ENCODE measurements at regions not wholly inside any gene's neighbourhood (a gene's known extent, or its start where the extent isn't known, plus 50 kb on each side); places are given as distances from the start of the nearest gene placed in this dataset.

DNA sequence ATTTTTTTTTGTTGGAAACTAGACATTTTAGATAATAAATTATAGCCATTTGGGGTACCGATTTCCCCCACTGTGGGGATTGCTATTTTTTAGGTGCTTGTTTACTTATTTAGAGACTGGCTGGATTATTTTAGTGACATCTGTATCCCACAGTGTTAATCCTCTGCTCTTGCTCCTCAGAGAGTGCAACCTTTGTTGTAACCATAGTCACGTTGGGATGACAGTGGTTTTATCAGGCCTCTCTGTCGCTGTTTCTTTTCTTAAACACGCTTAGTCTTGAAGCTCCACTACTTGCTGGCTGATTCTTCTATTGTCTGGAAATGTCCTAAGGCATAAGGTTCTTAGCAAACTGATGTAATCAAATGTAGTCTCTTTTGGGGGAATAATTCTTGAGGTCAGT, 451.6 kb upstream of the SEMA6D start:
- Histone ChIP-seq H4K91ac (ENCODE audit: low read length) (no peak overlapping the region), H3K79me1 (replicated peaks; ENCODE audit: low read length, poor library complexity, severe bottlenecking) (no peaks in the 10 kb centered on the region), H3K4me3 (ENCODE audit: insufficient read depth in 1 of 2, low read depth in 1 of 2, low read length in 2 of 2) (no peak overlapping the region), H2AFZ (ENCODE audit: low read depth, low read length) (no peak overlapping the region), H2BK15ac (ENCODE audit: low read depth, poor library complexity, severe bottlenecking) (no peak overlapping the region), H3K9me3 (ENCODE audit: control insufficient read depth, low read length) (peaks cover 3% of the 10 kb centered on the region), H3K27ac (ENCODE audit: low read length, poor library complexity, severe bottlenecking) (no peak overlapping the region), H2BK5ac (ENCODE audit: low read depth, low read length, poor library complexity, severe bottlenecking) (no peak overlapping the region), H2BK120ac (ENCODE audit: low read depth, low read length) (no peak overlapping the region), H2AK5ac (ENCODE audit: low read length, severe bottlenecking) (no peak overlapping the region), H3K4me1 (ENCODE audit: control insufficient read depth, insufficient read depth, low read depth, low read length) (no peaks in the 10 kb centered on the region), H3K23ac (ENCODE audit: low read length in 2 of 2) (no peak overlapping the region), H3K18ac (ENCODE audit: low read depth in 1 of 2, low read length in 2 of 2) (no peak overlapping the region), H2BK12ac (ENCODE audit: low read length in 2 of 2) (no peak overlapping the region), H3K27me3 (ENCODE audit: control insufficient read depth in 1 of 2, insufficient read depth in 1 of 2, low read length in 2 of 2) (no peaks in the 10 kb centered on the region), H4K8ac (ENCODE audit: low read length) (no peak overlapping the region), H3K36me3 (ENCODE audit: control insufficient read depth in 1 of 2, insufficient read depth in 2 of 2, low read depth in 1 of 2, low read length in 2 of 2) (no peaks in the 10 kb centered on the region), H3K9ac (ENCODE audit: low read length) (no peak overlapping the region), H3K14ac (ENCODE audit: low read length in 2 of 2) (no peak overlapping the region), H3K4ac (ENCODE audit: low read depth in 1 of 2, low read length in 2 of 2) (no peak overlapping the region), H3K4me2 (ENCODE audit: low read length, poor library complexity, severe bottlenecking) (no peak overlapping the region)
- 82% methylated on average over 4 of the region's 4 CpGs for WGBS
- no peak for DNase-seq

GRCh38 chr15:47266566-47266965, 450.7 kb upstream of the SEMA6D start:
- DNase-seq: no peak
- Histone ChIP-seq H2BK15ac (ENCODE audit: low read depth, poor library complexity, severe bottlenecking) (no peak overlapping the region), H3K4me1 (ENCODE audit: control insufficient read depth, insufficient read depth, low read depth, low read length) (no peaks in the 10 kb centered on the region), H3K27me3 (ENCODE audit: control insufficient read depth in 1 of 2, insufficient read depth in 1 of 2, low read length in 2 of 2) (no peaks in the 10 kb centered on the region), H2BK5ac (ENCODE audit: low read depth, low read length, poor library complexity, severe bottlenecking) (no peak overlapping the region), H3K14ac (ENCODE audit: low read length in 2 of 2) (no peak overlapping the region), H3K4me2 (ENCODE audit: low read length, poor library complexity, severe bottlenecking) (no peak overlapping the region), H3K4ac (ENCODE audit: low read depth in 1 of 2, low read length in 2 of 2) (no peak overlapping the region), H3K27ac (ENCODE audit: low read length, poor library complexity, severe bottlenecking) (no peak overlapping the region), H4K91ac (ENCODE audit: low read length) (no peak overlapping the region), H2BK120ac (ENCODE audit: low read depth, low read length) (no peak overlapping the region), H2AK5ac (ENCODE audit: low read length, severe bottlenecking) (no peak overlapping the region), H3K4me3 (ENCODE audit: insufficient read depth in 1 of 2, low read depth in 1 of 2, low read length in 2 of 2) (no peak overlapping the region), H2AFZ (ENCODE audit: low read depth, low read length) (no peak overlapping the region), H3K9me3 (ENCODE audit: control insufficient read depth, low read length) (peaks cover 3% of the 10 kb centered on the region), H3K79me1 (replicated peaks; ENCODE audit: low read length, poor library complexity, severe bottlenecking) (no peaks in the 10 kb centered on the region), H3K23ac (ENCODE audit: low read length in 2 of 2) (no peak overlapping the region), H3K18ac (ENCODE audit: low read depth in 1 of 2, low read length in 2 of 2) (no peak overlapping the region), H3K9ac (ENCODE audit: low read length) (no peak overlapping the region), H2BK12ac (ENCODE audit: low read length in 2 of 2) (no peak overlapping the region), H3K36me3 (ENCODE audit: control insufficient read depth in 1 of 2, insufficient read depth in 2 of 2, low read depth in 1 of 2, low read length in 2 of 2) (no peaks in the 10 kb centered on the region), H4K8ac (ENCODE audit: low read length) (no peak overlapping the region)
- no CpG with 5 or more reads among the region's 1 CpG for WGBS

DNA sequence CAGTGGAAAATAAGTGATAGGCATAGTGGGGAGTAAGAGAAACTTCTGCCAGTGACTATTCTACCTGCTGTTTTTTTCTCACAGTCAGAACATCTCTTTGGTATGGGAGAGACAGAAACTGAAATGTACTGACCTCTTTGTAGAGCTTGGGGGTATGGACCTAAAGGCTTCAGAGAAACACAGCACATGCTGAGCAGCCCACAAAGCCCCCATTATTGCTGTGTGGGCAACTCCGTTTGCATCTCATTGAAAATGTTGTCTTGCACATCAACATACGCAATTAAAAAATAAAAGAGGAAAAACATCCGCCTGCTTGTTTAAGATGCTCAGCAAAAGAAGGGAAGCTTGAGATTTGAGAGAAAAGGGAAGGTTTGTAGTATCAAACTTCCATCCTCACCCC, 443.4 kb upstream of the SEMA6D start:
- Histone ChIP-seq H2AFZ (ENCODE audit: low read depth, low read length) (no peak overlapping the region), H3K9ac (ENCODE audit: low read length) (no peak overlapping the region), H3K4me3 (ENCODE audit: insufficient read depth in 1 of 2, low read depth in 1 of 2, low read length in 2 of 2) (no peak overlapping the region), H3K4me2 (ENCODE audit: low read length, poor library complexity, severe bottlenecking) (no peak overlapping the region), H3K27me3 (ENCODE audit: control insufficient read depth in 1 of 2, insufficient read depth in 1 of 2, low read length in 2 of 2) (no peaks in the 10 kb centered on the region), H3K4me1 (ENCODE audit: control insufficient read depth, insufficient read depth, low read depth, low read length) (no peaks in the 10 kb centered on the region), H4K8ac (ENCODE audit: low read length) (no peak overlapping the region), H2BK120ac (ENCODE audit: low read depth, low read length) (no peak overlapping the region), H3K9me3 (ENCODE audit: control insufficient read depth, low read length) (peaks cover 12% of the 10 kb centered on the region), H2BK15ac (ENCODE audit: low read depth, poor library complexity, severe bottlenecking) (no peak overlapping the region), H3K23ac (ENCODE audit: low read length in 2 of 2) (no peak overlapping the region), H3K4ac (ENCODE audit: low read depth in 1 of 2, low read length in 2 of 2) (no peak overlapping the region), H2BK5ac (ENCODE audit: low read depth, low read length, poor library complexity, severe bottlenecking) (no peak overlapping the region), H3K18ac (ENCODE audit: low read depth in 1 of 2, low read length in 2 of 2) (no peak overlapping the region), H3K27ac (ENCODE audit: low read length, poor library complexity, severe bottlenecking) (no peak overlapping the region), H3K79me1 (replicated peaks; ENCODE audit: low read length, poor library complexity, severe bottlenecking) (no peaks in the 10 kb centered on the region), H4K91ac (ENCODE audit: low read length) (no peak overlapping the region), H3K14ac (ENCODE audit: low read length in 2 of 2) (no peak overlapping the region), H2AK5ac (ENCODE audit: low read length, severe bottlenecking) (no peak overlapping the region), H3K36me3 (ENCODE audit: control insufficient read depth in 1 of 2, insufficient read depth in 2 of 2, low read depth in 1 of 2, low read length in 2 of 2) (no peaks in the 10 kb centered on the region), H2BK12ac (ENCODE audit: low read length in 2 of 2) (no peak overlapping the region)
- DNase-seq: no peak
- WGBS: 96% methylated on average over 3 of the region's 3 CpGs

DNA sequence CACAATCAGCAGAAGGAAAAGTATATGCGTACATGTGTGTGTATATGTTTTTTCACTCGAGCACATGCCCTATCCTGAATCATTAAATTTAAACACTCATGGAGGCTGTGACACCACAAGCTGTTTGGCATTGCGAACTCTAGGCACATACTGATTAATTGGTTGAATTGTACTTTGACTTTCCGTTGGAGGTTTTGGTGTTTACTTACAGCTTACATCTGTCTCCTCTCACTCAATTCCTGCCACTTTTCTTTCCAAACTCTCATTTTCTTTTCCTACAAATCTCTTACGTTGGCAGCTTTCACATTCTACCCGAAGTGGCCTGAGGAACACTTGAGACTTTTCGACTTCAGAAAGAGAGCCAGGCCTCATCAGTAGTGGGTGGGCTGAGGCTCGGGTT, 434.1 kb upstream of the SEMA6D start:
- no peak overlapping the region for H3K18ac ChIP-seq (ENCODE audit: low read depth in 1 of 2, low read length in 2 of 2)
- H2AK5ac ChIP-seq (ENCODE audit: low read length, severe bottlenecking): no peak overlapping the region
- H2BK120ac ChIP-seq (ENCODE audit: low read depth, low read length): no peak overlapping the region
- no peak overlapping the region for H3K4ac ChIP-seq (ENCODE audit: low read depth in 1 of 2, low read length in 2 of 2)
- H3K27ac ChIP-seq (ENCODE audit: low read length, poor library complexity, severe bottlenecking): no peak overlapping the region
- DNase-seq: no peak
- H2AFZ ChIP-seq (ENCODE audit: low read depth, low read length): no peak overlapping the region
- no peak overlapping the region for H3K14ac ChIP-seq (ENCODE audit: low read length in 2 of 2)
- H3K27me3 ChIP-seq (ENCODE audit: control insufficient read depth in 1 of 2, insufficient read depth in 1 of 2, low read length in 2 of 2): no peaks in the 10 kb centered on the region
- no peak overlapping the region for H3K4me3 ChIP-seq (ENCODE audit: insufficient read depth in 1 of 2, low read depth in 1 of 2, low read length in 2 of 2)
- peaks cover 6% of the 10 kb centered on the region for H3K9me3 ChIP-seq (ENCODE audit: control insufficient read depth, low read length)
- no peak overlapping the region for H4K8ac ChIP-seq (ENCODE audit: low read length)
- no peak overlapping the region for H3K9ac ChIP-seq (ENCODE audit: low read length)
- no peak overlapping the region for H3K4me2 ChIP-seq (ENCODE audit: low read length, poor library complexity, severe bottlenecking)
- H2BK12ac ChIP-seq (ENCODE audit: low read length in 2 of 2): no peak overlapping the region
- H3K79me1 ChIP-seq (replicated peaks; ENCODE audit: low read length, poor library complexity, severe bottlenecking): no peaks in the 10 kb centered on the region
- H3K36me3 ChIP-seq (ENCODE audit: control insufficient read depth in 1 of 2, insufficient read depth in 2 of 2, low read depth in 1 of 2, low read length in 2 of 2): no peaks in the 10 kb centered on the region
- H2BK15ac ChIP-seq (ENCODE audit: low read depth, poor library complexity, severe bottlenecking): no peak overlapping the region
- H4K91ac ChIP-seq (ENCODE audit: low read length): no peak overlapping the region
- no peak overlapping the region for H2BK5ac ChIP-seq (ENCODE audit: low read depth, low read length, poor library complexity, severe bottlenecking)
- 82% methylated on average over 8 of the region's 8 CpGs for WGBS
- H3K4me1 ChIP-seq (ENCODE audit: control insufficient read depth, insufficient read depth, low read depth, low read length): no peaks in the 10 kb centered on the region
- H3K23ac ChIP-seq (ENCODE audit: low read length in 2 of 2): no peak overlapping the region
